ENCODE measurements at regions not wholly inside any gene's neighbourhood (a gene's known extent, or its start where the extent isn't known, plus 50 kb on each side); places are given as distances from the start of the nearest gene placed in this dataset.

- no peak for DNase-seq
These were observed 70.3 kb upstream of the MROH9 start for GRCh38 chr1:170864876-170865538.

GRCh38 chr1:170866646-170867045 is 68.7 kb upstream of the MROH9 start:
- no peak for DNase-seq

- no peak for DNase-seq
These were observed 63.5 kb upstream of the MROH9 start for GRCh38 chr1:170871868-170872267.

- DNase-seq = no peak
These were observed 62.7 kb upstream of the MROH9 start for GRCh38 chr1:170872663-170873062.

GRCh38 chr1:170874671-170875070 is 60.7 kb upstream of the MROH9 start:
- DNase-seq = no peak

GRCh38 chr1:170881268-170882265 is 53.8 kb upstream of the MROH9 start:
- no peak for DNase-seq
